ENCODE measurements at regions not wholly inside any gene's neighbourhood (a gene's known extent, or its start where the extent isn't known, plus 50 kb on each side); places are given as distances from the start of the nearest gene placed in this dataset.
"Not testable (repeated sequence)": the region's sequence is repeated elsewhere in the genome, so short reads cannot be mapped to it uniquely, and the experiment has no call there.

DNA sequence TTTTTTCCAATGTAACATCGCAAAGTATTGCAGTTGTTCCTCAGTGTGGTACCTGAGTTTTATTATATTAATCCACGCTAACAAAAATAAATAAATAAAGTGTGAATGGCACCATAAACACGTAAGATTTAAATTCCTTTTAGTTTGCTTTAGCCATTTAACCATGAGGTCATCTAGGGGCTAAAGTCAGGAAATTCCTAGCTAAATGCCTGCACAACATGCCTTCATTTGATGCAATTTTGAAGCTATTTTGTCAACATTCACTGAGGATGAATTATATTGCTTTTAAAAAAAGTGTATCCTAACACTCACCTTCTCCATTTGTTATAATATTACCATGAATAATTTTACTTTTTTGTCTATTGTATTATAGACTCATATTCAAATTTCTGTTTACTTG, 714.4 kb downstream of the GATA3 start:
- DNase-seq (ENCODE audit: low read depth): no peak

GRCh38 chr10:8776926-8777622, 722.6 kb downstream of the GATA3 start:
- DNase-seq (ENCODE audit: low read depth): no peak

GRCh38 chr10:8778713-8779112, 724.2 kb downstream of the GATA3 start:
- DNase-seq (ENCODE audit: low read depth): peak; percentile 49

DNA sequence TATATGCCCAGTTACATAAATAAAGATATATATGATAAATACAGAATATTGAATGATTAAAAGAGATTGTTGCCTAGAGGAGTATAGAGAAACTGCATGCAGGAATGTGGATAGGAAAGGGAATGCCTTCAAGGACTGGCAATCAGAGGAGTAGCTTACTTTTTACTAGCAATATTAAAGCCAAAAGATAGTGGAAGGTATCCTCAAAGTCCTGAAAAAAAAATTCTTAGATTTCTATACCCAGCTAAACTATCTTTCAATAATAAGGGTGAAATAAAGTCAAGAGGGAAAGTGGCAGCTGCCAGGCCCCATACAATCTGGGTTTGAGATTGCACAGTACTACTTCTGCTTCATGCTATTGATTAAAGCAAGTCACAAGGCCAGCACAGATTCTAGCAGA, 733.2 kb downstream of the GATA3 start:
- no peak for DNase-seq (ENCODE audit: low read depth)

DNA sequence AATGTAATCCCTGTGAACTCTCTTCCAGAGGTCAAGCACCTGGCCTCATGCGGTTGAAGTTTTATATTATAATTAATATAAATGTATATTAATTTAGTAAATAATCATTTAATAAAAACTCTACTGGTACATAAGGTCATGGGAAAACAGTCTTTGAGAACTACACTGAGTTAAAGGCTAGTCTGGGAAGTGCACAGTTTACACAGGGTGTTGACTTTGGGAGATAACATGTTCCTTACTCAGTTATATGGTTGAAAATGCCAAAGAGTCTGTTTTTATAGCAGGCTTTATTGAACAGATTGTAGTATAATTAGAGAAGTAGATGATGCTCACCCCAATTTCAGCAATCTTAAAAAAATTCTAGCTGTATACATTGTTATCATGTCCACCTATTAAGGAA, 735.9 kb downstream of the GATA3 start:
- no peak for DNase-seq (ENCODE audit: low read depth)

DNA sequence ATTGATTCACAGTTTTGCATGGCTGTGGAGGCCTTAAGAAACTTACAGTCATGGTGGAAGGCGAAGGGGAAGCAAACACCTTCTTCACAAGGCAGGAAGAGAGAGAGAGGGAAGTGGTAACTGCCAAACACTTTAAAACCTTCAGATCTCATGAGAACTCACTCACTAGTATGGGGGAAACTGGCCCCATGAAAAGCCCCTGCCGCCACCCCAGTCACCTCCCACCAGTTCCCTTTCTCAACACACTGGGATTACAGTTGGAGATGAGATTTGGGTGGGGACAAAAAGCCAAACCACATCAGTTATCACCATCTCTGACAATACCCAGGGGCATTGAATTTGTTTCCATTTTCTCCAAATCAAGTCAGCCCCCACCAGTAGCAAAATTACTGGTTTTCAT, 740.4 kb downstream of the GATA3 start:
- no peak for DNase-seq (ENCODE audit: low read depth)

- DNase-seq (ENCODE audit: low read depth): peak; percentile 13
Measured at GRCh38 chr10:8800426-8800825, 745.9 kb downstream of the GATA3 start.

DNA sequence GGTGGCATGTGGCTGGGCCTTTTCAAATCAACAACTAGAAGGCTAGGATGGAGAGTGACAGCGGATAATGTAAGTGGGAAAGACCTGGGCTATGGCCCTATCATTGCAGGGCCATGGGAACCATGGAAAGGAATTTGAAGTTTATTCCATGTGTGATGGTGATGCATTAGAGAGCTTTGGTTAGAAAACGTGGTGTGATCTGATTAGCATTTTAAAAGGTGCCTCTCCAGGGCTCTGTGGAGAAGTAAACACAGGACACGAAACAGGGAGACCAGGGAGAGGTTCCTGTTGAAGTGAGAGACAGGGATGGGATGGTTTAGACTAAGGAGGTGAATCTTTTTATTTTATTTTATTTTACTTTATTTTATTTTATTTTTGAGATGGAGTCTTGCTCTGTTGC, 749.5 kb downstream of the GATA3 start:
- DNase-seq (ENCODE audit: low read depth): no peak

DNA sequence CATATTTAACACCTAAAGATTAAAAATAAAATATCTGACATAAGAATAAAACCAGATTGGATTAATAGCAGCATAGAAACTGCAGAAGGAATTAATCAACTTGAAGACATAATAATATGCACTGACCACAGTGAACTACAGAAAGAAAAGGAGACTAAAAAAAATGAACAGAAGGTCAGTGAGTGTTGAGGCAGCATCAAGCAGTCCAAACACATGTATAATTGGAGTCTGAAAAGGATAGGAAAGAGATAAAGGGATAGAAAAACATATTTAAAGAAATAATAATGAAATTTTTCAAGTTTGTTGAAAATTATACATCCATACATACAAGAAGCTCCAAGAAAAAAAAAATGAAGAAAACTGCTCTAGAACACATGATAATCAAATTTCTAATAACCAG, 756.2 kb downstream of the GATA3 start:
- no peak for DNase-seq (ENCODE audit: low read depth)

DNA sequence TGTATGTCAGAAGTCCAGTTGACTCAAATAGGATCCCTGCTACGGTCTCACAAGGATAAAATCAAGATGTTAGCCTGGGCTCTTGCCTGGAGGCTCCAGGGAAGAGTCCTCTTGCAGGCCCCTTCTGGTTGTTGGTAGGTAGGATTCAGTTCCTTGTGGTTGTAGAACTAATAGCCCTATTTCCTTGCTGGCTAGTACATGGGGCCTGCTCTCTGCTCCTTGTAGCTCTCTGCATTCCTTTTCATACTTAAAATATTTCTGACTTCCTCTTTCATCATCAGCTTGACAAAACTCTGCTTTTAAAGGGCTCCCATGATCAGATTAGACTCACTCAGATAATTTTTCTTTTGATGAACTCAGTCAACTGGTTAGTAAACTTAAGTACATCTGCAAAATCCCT, 756.7 kb downstream of the GATA3 start:
- DNase-seq (ENCODE audit: low read depth): no peak

GRCh38 chr10:8815969-8816368, 761.5 kb downstream of the GATA3 start:
- no peak for DNase-seq (ENCODE audit: low read depth)

DNA sequence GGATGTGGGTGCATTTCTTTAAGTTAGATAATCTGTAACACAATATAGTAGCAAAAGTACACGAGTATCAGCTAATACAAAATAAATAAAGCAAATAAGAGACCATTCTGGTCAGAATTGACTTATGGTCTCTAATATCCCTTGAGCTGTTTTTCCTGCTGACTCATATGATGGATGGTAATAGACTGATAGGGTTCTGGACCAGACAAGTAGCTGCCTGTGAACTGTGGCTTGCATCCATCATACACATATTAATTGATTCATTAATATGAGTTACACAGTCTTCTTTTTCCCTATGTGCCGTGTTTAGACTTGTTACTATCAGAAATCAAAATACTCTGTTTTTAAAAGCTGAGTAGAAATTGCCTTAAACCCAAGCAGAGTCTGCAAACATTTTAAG, 762.8 kb downstream of the GATA3 start:
- DNase-seq (ENCODE audit: low read depth): no peak

- no peak for DNase-seq (ENCODE audit: low read depth)
Measured at GRCh38 chr10:8825611-8826010, 771.1 kb downstream of the GATA3 start.

DNA sequence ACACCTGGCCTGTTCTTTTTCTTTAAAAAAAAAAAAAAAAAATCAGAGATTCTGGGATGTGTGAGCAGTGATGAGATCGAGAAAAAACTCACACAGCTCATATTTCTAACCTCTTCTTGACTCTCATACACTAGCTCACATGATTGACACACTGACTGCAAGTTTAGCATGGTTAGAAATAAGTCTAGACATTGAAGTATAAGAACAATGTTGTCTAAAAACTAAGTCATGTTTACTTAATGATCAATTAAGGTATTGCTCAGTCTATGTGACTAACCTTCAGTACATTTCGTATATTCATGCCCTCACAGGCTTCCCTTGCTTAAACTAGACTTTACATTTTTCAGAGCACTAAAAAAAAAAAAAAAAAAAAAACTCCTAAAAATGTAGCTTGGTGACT, 775.1 kb downstream of the GATA3 start:
- no peak for DNase-seq (ENCODE audit: low read depth)

GRCh38 chr10:8830048-8830447, 775.6 kb downstream of the GATA3 start:
- DNase-seq (ENCODE audit: low read depth): no peak

DNA sequence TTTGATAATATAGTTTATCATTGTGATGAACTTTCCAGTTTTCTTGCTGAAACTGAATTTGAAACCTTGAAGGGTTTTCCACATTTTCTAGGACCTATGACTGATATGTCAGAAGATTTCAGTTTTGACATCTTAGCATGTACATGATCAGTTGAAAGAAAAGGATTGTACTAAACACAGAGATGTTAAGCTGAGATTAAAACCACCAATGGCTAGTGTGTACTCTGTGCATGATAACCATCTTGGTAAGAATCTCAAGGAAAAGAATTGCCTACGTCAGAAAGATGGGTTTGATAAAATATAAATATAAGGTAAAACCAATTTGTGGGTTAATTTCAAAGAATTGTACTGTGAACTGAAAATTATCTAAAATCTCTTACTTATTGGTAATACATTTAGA, 776.4 kb downstream of the GATA3 start:
- no peak for DNase-seq (ENCODE audit: low read depth)

DNA sequence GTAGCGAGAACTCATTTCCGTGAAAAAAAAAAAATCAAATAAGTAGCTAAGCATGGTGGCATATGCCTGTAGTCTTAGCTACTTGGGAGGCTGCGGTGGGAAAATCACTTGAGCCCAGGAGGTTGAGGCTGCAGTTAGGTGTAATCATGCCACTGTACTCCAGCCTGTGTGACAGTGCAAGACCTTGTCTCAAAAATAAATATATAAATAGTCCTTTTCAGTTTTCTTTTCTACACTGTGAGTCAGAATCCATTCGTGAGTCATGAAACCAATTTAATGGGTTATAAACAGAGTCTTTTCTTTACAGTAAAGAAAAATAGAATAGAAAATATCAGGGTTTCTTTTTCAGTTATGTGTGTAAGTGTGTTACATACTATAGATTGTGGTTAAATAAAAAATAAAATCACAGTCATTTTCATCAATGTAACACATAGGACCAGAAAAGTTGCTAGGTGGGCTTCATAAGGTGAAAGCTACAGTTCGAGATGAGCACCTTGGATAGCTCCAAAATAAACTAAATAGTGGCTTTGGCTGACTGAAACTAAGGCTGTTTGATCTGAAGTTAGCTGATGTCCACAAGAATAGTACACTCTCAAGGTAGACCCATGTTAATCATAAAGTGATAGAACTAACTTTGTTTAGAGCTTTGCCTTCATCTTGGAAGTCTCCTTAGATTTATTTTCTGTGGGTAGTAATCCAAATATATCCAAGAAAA, 781.1 kb downstream of the GATA3 start:
- DNase-seq (ENCODE audit: low read depth): peak; percentile 22

DNA sequence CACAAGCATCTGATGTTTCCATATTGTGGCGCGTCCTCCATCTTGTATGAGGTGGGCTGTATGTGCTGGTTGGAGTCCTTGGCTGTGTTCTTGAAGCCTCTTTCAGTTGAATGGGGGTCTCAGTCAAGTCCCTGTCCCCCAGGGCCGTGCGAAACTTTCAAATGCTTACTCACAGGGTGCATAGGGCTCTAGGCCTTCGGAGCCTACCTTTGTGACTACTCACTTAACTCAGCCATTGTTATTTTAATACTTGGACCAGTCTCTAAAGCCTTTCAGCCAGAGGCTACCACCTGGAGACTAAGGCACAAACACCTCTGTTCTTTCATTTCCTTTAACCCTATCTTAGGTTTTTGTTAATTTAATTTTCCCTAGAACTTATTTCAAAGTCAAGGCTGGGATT, 785.9 kb downstream of the GATA3 start:
- no peak for DNase-seq (ENCODE audit: low read depth)

GRCh38 chr10:8844141-8844540, 789.7 kb downstream of the GATA3 start:
- no peak for DNase-seq (ENCODE audit: low read depth)

GRCh38 chr10:8852546-8852945, 798.1 kb downstream of the GATA3 start:
- DNase-seq (ENCODE audit: low read depth): no peak

DNA sequence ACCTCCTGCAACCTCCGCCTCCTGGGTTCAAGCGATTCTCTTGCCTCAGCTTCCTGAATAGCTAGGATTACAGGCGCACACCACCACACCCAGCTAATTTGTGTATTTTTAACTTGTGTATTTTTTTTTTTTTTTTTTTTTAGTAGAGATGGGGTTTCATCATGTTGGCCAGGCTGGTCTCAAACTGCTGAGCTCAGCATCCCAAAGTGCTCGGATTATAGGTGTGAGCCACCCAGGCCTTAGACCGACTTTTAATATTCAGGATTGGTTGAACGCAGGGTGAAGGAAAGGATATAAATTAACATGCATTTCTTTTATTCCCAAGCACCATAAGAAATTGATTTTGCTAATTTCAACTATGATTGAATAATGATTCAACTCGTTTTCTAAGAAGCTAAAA, 798.6 kb downstream of the GATA3 start:
- DNase-seq (ENCODE audit: low read depth): no peak

- not testable (repeated sequence) for DNase-seq (ENCODE audit: low read depth)
Measured at GRCh38 chr10:8868924-8869323, 814.4 kb downstream of the GATA3 start.

DNA sequence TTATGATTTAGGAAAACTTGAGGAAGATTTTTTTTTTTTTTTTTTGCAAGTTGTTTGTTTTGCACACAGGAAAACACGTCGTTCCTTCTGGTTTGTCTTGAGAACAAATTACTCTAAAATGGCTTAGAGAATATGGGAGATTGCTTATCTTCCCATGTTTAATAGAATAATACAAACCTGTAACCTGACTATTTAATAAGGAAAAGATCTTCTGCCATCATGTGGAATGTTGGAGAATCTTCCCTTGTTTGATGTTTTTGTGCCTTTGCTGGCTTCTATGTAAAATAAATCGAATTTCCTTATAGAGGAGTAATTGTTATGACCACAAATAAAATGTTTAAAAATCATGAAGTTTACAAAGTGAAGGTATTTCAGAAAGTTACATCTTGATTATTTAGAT, 818.8 kb downstream of the GATA3 start:
- peak; percentile 5 for DNase-seq (ENCODE audit: low read depth)

DNA sequence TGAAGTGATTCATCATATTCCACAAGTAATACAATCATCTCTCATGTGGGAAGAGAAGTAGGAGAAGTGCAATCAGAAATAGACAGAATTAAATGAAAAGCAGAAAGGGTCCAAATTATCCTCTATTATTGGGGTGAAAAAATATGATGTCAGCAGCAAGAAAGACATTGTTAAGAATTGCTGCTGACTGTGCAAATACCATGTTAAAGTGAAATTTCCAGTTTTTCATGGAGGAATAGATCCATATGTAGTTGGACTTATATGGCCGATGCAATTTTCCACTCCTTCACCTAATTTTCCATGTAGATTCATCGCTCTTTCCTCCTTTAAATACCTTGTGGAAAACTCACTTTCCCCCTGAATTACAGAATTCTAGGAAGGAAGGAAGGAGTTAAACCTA, 819.8 kb downstream of the GATA3 start:
- DNase-seq (ENCODE audit: low read depth): no peak

All from Daoy (cell line).